H9 (cell line): ENCODE measurements at regions not wholly inside any gene's neighbourhood (a gene's known extent, or its start where the extent isn't known, plus 50 kb on each side); places are given as distances from the start of the nearest gene placed in this dataset.

Source experiments
- DNase-seq: peaks from one replicate; pipeline ENCODE4 v3.0.0-alpha.2; 2017
- H2AFZ ChIP-seq: one replicate; pipeline ENCODE4 v1.6.1; 2013; ENCODE audit warnings: mild to moderate bottlenecking, low read length, control low read depth, moderate library complexity
- H2AK5ac ChIP-seq: 2 replicates; pipeline ENCODE4 v1.6.1; 2013; ENCODE audit warnings: low read length, control low read depth, mixed read lengths; ENCODE audit not compliant: insufficient read length
- H2BK120ac ChIP-seq: one replicate; pipeline ENCODE4 v1.6.1; 2013; ENCODE audit warnings: low read depth, mild to moderate bottlenecking, low read length, control low read depth, inconsistent platforms; ENCODE audit not compliant: poor library complexity, severe bottlenecking
- H2BK12ac ChIP-seq: 2 replicates; pipeline ENCODE4 v1.6.1; 2013; ENCODE audit warnings: low read length, control low read depth, mixed read lengths, low read depth; ENCODE audit not compliant: insufficient read length
- H2BK15ac ChIP-seq: 2 replicates; pipeline ENCODE4 v1.6.1; 2013; ENCODE audit warnings: low read depth, low read length, control low read depth
- H2BK20ac ChIP-seq: one replicate; pipeline ENCODE4 v1.6.1; 2013; ENCODE audit warnings: low read depth, mild to moderate bottlenecking, low read length, control low read depth, inconsistent platforms; ENCODE audit not compliant: poor library complexity, severe bottlenecking
- H2BK5ac ChIP-seq: 2 replicates; pipeline ENCODE4 v1.6.1; 2013; ENCODE audit warnings: low read length, control low read depth, mixed read lengths; ENCODE audit not compliant: insufficient read length
- H3K14ac ChIP-seq: 2 replicates; pipeline ENCODE4 v1.6.1; 2013; ENCODE audit warnings: low read length, control low read depth; ENCODE audit not compliant: insufficient read depth
- H3K18ac ChIP-seq: 2 replicates; pipeline ENCODE4 v1.6.1; 2013; ENCODE audit warnings: low read depth, mild to moderate bottlenecking, mixed read lengths, low read length, control low read depth; ENCODE audit not compliant: insufficient read length
- H3K23ac ChIP-seq: 2 replicates; pipeline ENCODE4 v1.6.1; 2013; ENCODE audit warnings: low read length, control low read depth, mixed read lengths, low read depth; ENCODE audit not compliant: insufficient read length
- H3K23me2 ChIP-seq: 2 replicates; pipeline ENCODE4 v1.6.1; 2013; ENCODE audit warnings: low read depth, mild to moderate bottlenecking, mixed read lengths, low read length, control low read depth; ENCODE audit not compliant: insufficient read length, poor library complexity, severe bottlenecking
- H3K27ac ChIP-seq: 2 replicates; pipeline ENCODE4 v1.5.1; 2013; ENCODE audit warnings: low read length, control low read depth, mixed read lengths, low read depth; ENCODE audit not compliant: insufficient read length
- H3K27me3 ChIP-seq: 2 replicates; pipeline ENCODE4 v1.6.1; 2013; ENCODE audit warnings: low read length, control low read depth, inconsistent platforms; ENCODE audit not compliant: insufficient read depth
- H3K4ac ChIP-seq: 2 replicates; pipeline ENCODE4 v1.6.1; 2013; ENCODE audit warnings: low read depth, mild to moderate bottlenecking, control low read depth, inconsistent platforms, low read length, moderate library complexity
- H3K4me1 ChIP-seq: 2 replicates; pipeline ENCODE4 v1.6.1; 2013; ENCODE audit warnings: low read length, control low read depth, inconsistent platforms; ENCODE audit not compliant: insufficient read depth
- H3K4me2 ChIP-seq: 2 replicates; pipeline ENCODE4 v1.6.1; 2013; ENCODE audit warnings: low read length, control low read depth, mixed read lengths; ENCODE audit not compliant: insufficient read length, insufficient read depth
- H3K56ac ChIP-seq: 2 replicates; pipeline ENCODE4 v1.6.1; 2013; ENCODE audit warnings: low read depth, mild to moderate bottlenecking, mixed read lengths, low read length, control low read depth; ENCODE audit not compliant: insufficient read length
- H3K79me1 ChIP-seq: 2 replicates; pipeline ENCODE4 v1.6.1; 2013; ENCODE audit warnings: low read depth, mild to moderate bottlenecking, moderate library complexity, low read length, control low read depth, inconsistent platforms; ENCODE audit not compliant: insufficient read depth, poor library complexity, severe bottlenecking
- H3K79me2 ChIP-seq: 2 replicates; pipeline ENCODE4 v1.6.1; 2013; ENCODE audit warnings: low read length, control low read depth, inconsistent platforms; ENCODE audit not compliant: insufficient read depth
- H3K9ac ChIP-seq: 2 replicates; pipeline ENCODE4 v1.6.1; 2013; ENCODE audit warnings: low read length, control low read depth, mixed read lengths; ENCODE audit not compliant: insufficient read length; ENCODE audit errors: extremely low read depth
- H3K9me3 ChIP-seq: one replicate; pipeline ENCODE4 v1.6.1; 2013; ENCODE audit warnings: low read depth, low read length, inconsistent platforms; ENCODE audit not compliant: control insufficient read depth
- H3T11ph ChIP-seq: one replicate; pipeline ENCODE4 v1.6.1; 2013; ENCODE audit warnings: mild to moderate bottlenecking, low read length, control low read depth, inconsistent platforms
- H4K20me1 ChIP-seq: one replicate; pipeline ENCODE4 v1.6.1; 2013; ENCODE audit not compliant: control insufficient read depth, insufficient read length, insufficient read depth
- H4K5ac ChIP-seq: 2 replicates; pipeline ENCODE4 v1.6.1; 2013; ENCODE audit warnings: low read depth, mild to moderate bottlenecking, mixed read lengths, low read length, control low read depth; ENCODE audit not compliant: insufficient read length
- H4K8ac ChIP-seq: replicated peaks from 2 replicates; pipeline ENCODE4 v1.6.1; 2013; ENCODE audit warnings: low read length, control low read depth, mixed read lengths, low read depth; ENCODE audit not compliant: insufficient read length
- H4K91ac ChIP-seq: 2 replicates; pipeline ENCODE4 v1.6.1; 2013; ENCODE audit warnings: low read depth, mild to moderate bottlenecking, moderate library complexity, mixed read lengths, low read length, control low read depth; ENCODE audit not compliant: insufficient read length
- H3K27ac Mint-ChIP-seq, 3 experiments: 2 replicates in 2 of 3; 3 replicates in 1 of 3; pipeline ENCODE4 v1.8.0; 2020 to 2021; ENCODE audit warnings: mixed read lengths in 3 of 3, mild to moderate bottlenecking in 1 of 3, moderate library complexity in 1 of 3
- H3K27me3 Mint-ChIP-seq: 2 replicates; pipeline ENCODE4 v1.8.0; 2021; ENCODE audit warnings: low read depth, mild to moderate bottlenecking, moderate library complexity, mixed read lengths
- H3K36me3 Mint-ChIP-seq, 3 experiments: 2 replicates in 2 of 3; 3 replicates in 1 of 3; pipeline ENCODE4 v1.8.0; 2020 to 2021; ENCODE audit warnings: low read depth in 3 of 3, mixed read lengths in 3 of 3; ENCODE audit not compliant: insufficient read depth in 1 of 3
- H3K4me1 Mint-ChIP-seq, 2 experiments: 2 replicates each; pipeline ENCODE4 v1.8.0; 2020; ENCODE audit warnings: mixed read lengths in 2 of 2
- H3K4me3 Mint-ChIP-seq, 2 experiments: 2 replicates in 1 of 2; 3 replicates in 1 of 2; pipeline ENCODE4 v1.8.0; 2020 to 2021; ENCODE audit warnings: mild to moderate bottlenecking in 2 of 2, mixed read lengths in 2 of 2, moderate library complexity in 1 of 2
- H3K9me3 Mint-ChIP-seq, 2 experiments: 2 replicates in 1 of 2; 3 replicates in 1 of 2; pipeline ENCODE4 v1.8.0; 2020; ENCODE audit warnings: mild to moderate bottlenecking in 2 of 2, mixed read lengths in 2 of 2, moderate library complexity in 1 of 2
- CTCF ChIP-seq: fragments of 200-600 bp; sonication (generic); conservative IDR thresholded peaks from 3 replicates; pipeline ENCODE4 v1.8.0; 2021; ENCODE audit warnings: antibody characterized with exemption, mild to moderate bottlenecking
- WGBS: extraction: QIAGEN DNeasy Blood & Tissue Kit; methylation state at CpG from one replicate; pipeline ENCODE4 v1.1.7; 2013; ENCODE audit warnings: missing lambda C conversion rate, low lambda C conversion rate, mixed read lengths; ENCODE audit not compliant: insufficient read length; ENCODE audit errors: extremely low coverage; 5-methylcytosine and 5-hydroxymethylcytosine counted together

GRCh38 chr5:114561415-114561814, 199.5 kb downstream of the KCNN2 start:
- no peak for DNase-seq
- Histone ChIP-seq H2AFZ (no peak overlapping the region), H2AK5ac (no peak overlapping the region), H3K9ac (no peak overlapping the region), H3K27ac (no peak overlapping the region), H2BK12ac (no peak overlapping the region), H4K91ac (no peak overlapping the region), H3K18ac (no peak overlapping the region), H3K79me1 (no peaks in the 10 kb centered on the region), H3K4me1 (no peaks in the 10 kb centered on the region), H2BK120ac (no peak overlapping the region), H3K23me2 (no peaks in the 10 kb centered on the region), H3K27me3 (no peaks in the 10 kb centered on the region), H3K14ac (no peak overlapping the region), H3K79me2 (no peaks in the 10 kb centered on the region), H4K5ac (no peak overlapping the region), H3T11ph (no peak overlapping the region), H3K4ac (no peak overlapping the region), H3K4me2 (no peak overlapping the region), H2BK5ac (no peak overlapping the region), H3K56ac (no peak overlapping the region), H4K8ac (no peak overlapping the region), H3K9me3 (no peaks in the 10 kb centered on the region), H3K23ac (no peak overlapping the region), H2BK15ac (no peak overlapping the region), H4K20me1 (no peaks in the 10 kb centered on the region), H2BK20ac (no peak overlapping the region)
- no CpG with 5 or more reads among the region's 4 CpGs for WGBS
- Mint-ChIP-seq H3K4me1 (no peaks in the 10 kb centered on the region; a peak in 1 of 4 replicates), H3K4me3 (no peak overlapping the region), H3K27ac (no peak overlapping the region), H3K9me3 (peaks cover 3 to 4% of the 10 kb centered on the region in 2 experiments; a peak in 3 of 5 replicates), H3K36me3 (peaks cover 0 to 3% (median 2%) of the 10 kb centered on the region in 3 experiments; a peak in 1 of 7 replicates), H3K27me3 (no peaks in the 10 kb centered on the region)
- TF ChIP-seq CTCF = no peak
